ENCODE measurements at regions not wholly inside any gene's neighbourhood (a gene's known extent, or its start where the extent isn't known, plus 50 kb on each side); places are given as distances from the start of the nearest gene placed in this dataset.

DNA sequence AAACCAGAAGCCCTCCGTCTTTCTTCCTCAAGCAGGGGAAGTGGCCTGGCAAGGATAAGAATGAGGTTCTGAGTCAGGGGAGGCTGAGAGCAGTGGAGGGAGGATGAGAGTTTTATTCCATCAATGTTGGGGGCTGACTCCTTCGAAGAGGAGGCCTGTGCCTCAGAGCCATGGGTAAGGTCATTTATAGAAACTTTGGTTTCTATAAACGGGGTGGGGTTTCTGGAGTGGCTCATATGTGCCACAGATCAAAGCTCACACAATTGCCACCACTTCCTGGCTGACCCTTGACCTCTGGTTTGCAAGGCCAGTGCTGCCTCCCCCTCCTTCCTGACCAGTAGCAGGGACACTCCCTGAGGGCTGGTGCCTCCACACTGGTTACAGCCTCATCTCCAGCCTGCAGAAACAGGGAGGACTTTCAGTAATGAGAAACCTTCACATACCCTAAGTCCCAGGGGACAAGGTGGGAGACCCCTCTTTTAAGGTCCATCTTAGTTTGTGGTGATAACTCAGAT, 166.0 kb downstream of the PDGFRA start:
- intact Hi-C loops (cut with micrococcal nuclease; ENCODE audit: unreplicated experiment) (no loop called here), in situ Hi-C loops (cut with MboI) (no loop called here)
- Histone ChIP-seq H3K4me1 (ENCODE audit: control insufficient read depth, insufficient read depth, low read length) (no peaks in the 10 kb centered on the region), H3K9ac (ENCODE audit: control insufficient read depth, insufficient read depth, low read length) (no peak overlapping the region), H3K4me3 (no peak overlapping the region), H3K9me3 (replicated peaks; ENCODE audit: control insufficient read depth, insufficient read depth, low read length) (no peaks in the 10 kb centered on the region; the same call in 2 of the 3 replicates), H3K27me3 (replicated peaks in 1 of 2; ENCODE audit: control insufficient read depth in 2 of 2, insufficient read depth in 2 of 2, low read length in 1 of 2) (no peaks in the 10 kb centered on the region), H2AFZ (ENCODE audit: control insufficient read depth, low read depth, low read length) (no peak overlapping the region), H4K20me1 (ENCODE audit: control insufficient read depth, insufficient read depth) (no peaks in the 10 kb centered on the region), H3K27ac (ENCODE audit: control insufficient read depth, insufficient read depth) (no peak overlapping the region), H3K4me2 (ENCODE audit: control insufficient read depth, insufficient read depth) (no peak overlapping the region), H3K36me3 (ENCODE audit: control insufficient read depth in 2 of 2, insufficient read depth in 2 of 2, low read length in 1 of 2) (no peaks in the 10 kb centered on the region), H3K79me2 (ENCODE audit: control insufficient read depth, insufficient read depth, low read length) (no peaks in the 10 kb centered on the region)
- RAD21 ChIA-PET (ENCODE audit: unreplicated experiment): no interaction called here
- DNase-seq (ENCODE audit: low read depth, low spot score): no peak
- no peak for ATAC-seq
- WGBS (ENCODE audit: insufficient coverage, insufficient replicate concordance, low lambda C conversion rate, missing lambda C conversion rate): 30% methylated on average over 3 of the region's 3 CpGs
- TF ChIP-seq ATF7 (IDR thresholded peaks at IDR 0.05; ENCODE audit: low read depth) (no peak), JUNB (IDR thresholded peaks at IDR 0.05) (no peak), POU2F2 (IDR thresholded peaks at IDR 0.05; ENCODE audit: borderline replicate concordance, low read depth, low read length) (no peak), STAT3 (IDR thresholded peaks at IDR 0.05; ENCODE audit: low read depth, low read length) (no peak), MEF2A (IDR thresholded peaks at IDR 0.05; ENCODE audit: insufficient read depth, low read depth, low read length) (no peak), FOS (IDR thresholded peaks at IDR 0.05; ENCODE audit: borderline replicate concordance, extremely low read depth, insufficient read length) (no peak), PRDM15 (CRISPR knock-in tag; IDR thresholded peaks at IDR 0.05) (no peak), E2F4 (IDR thresholded peaks at IDR 0.05; ENCODE audit: low read depth, low read length) (no peak), SRF (IDR thresholded peaks at IDR 0.05; ENCODE audit: low read depth in 2 of 2, low read length in 2 of 2) (no peak), TCF12 (IDR thresholded peaks at IDR 0.05; ENCODE audit: low read depth, low read length) (no peak), FOXK2 (IDR thresholded peaks at IDR 0.05) (no peak), HDGF (IDR thresholded peaks at IDR 0.05) (no peak), NR2C1 (IDR thresholded peaks at IDR 0.05) (no peak)
- TF ChIP-seq, protein P1, sequence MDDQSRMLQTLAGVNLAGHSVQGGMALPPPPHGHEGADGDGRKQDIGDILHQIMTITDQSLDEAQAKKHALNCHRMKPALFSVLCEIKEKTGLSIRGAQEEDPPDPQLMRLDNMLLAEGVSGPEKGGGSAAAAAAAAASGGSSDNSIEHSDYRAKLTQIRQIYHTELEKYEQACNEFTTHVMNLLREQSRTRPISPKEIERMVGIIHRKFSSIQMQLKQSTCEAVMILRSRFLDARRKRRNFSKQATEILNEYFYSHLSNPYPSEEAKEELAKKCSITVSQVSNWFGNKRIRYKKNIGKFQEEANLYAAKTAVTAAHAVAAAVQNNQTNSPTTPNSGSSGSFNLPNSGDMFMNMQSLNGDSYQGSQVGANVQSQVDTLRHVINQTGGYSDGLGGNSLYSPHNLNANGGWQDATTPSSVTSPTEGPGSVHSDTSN (IDR thresholded peaks at IDR 0.05; ENCODE audit: insufficient replicate concordance, low read depth, low read length): no peak
- no TSS peak for BruUV-seq (replicated peaks)
- SMC1A ChIA-PET (ENCODE audit: uncharacterized antibody, unreplicated experiment): no interaction called here
- FAIRE-seq: no peak
- POLR2A ChIA-PET: no interaction called here
- CTCF ChIA-PET: interaction anchor here (1.0 kb wide), 1 partner anchor 13 kb away, joined by 3 read pairs; no protein-coding TSS in a partner anchor

All from GM12878 (cell line).